ENCODE measurements at regions not wholly inside any gene's neighbourhood (a gene's known extent, or its start where the extent isn't known, plus 50 kb on each side); places are given as distances from the start of the nearest gene placed in this dataset.

- TF ChIP-seq MLLT1 (IDR thresholded peaks at IDR 0.05) (no peak), NCOA1 (IDR thresholded peaks at IDR 0.05; ENCODE audit: low read depth) (no peak), CHD4 (IDR thresholded peaks at IDR 0.05; ENCODE audit: insufficient read depth, insufficient replicate concordance, low read depth, low read length, poor library complexity, severe bottlenecking) (no peak), NR2F6 (CRISPR knock-in tag; IDR thresholded peaks at IDR 0.05) (no peak), ZNF274 (IDR thresholded peaks at IDR 0.05; ENCODE audit: borderline replicate concordance, low read depth, low read length) (no peak), NCOR1 (IDR thresholded peaks at IDR 0.05) (no peak)
Observed at GRCh38 chr4:3866813-3867129, 100.6 kb downstream of the ADRA2C start (continued).

- Histone ChIP-seq H3K27me3 (ENCODE audit: control insufficient read depth in 2 of 2, insufficient read depth in 2 of 2, low read length in 2 of 2) (peaks cover 6 to 88% of the 10 kb centered on the region in 2 experiments; a peak in 4 of 5 replicates), H3K9ac (ENCODE audit: insufficient read depth in 1 of 2, low read depth in 2 of 2, low read length in 2 of 2) (no peak overlapping the region), H2AFZ (ENCODE audit: low read depth, low read length) (no peak overlapping the region), H3K9me1 (ENCODE audit: control insufficient read depth, insufficient read depth, low read length) (no peaks in the 10 kb centered on the region), H3K79me2 (ENCODE audit: control insufficient read depth, insufficient read depth, low read length) (no peaks in the 10 kb centered on the region), H3K36me3 (ENCODE audit: control insufficient read depth, insufficient read depth, low read length) (no peaks in the 10 kb centered on the region), H3K27ac (ENCODE audit: extremely low read depth, low read depth, low read length) (no peak overlapping the region), H3K9me3 (replicated peaks; ENCODE audit: control insufficient read depth, insufficient read depth, low read depth, low read length) (no peaks in the 10 kb centered on the region), H4K20me1 (replicated peaks; ENCODE audit: control insufficient read depth, insufficient read depth, low read length) (0 out of 2 replicates have a peak, but pooled peaks cover 2% of the 10 kb centered on the region), H3K4me1 (replicated peaks in 1 of 2; ENCODE audit: control insufficient read depth in 2 of 2, insufficient read depth in 2 of 2, low read length in 2 of 2) (peaks cover 0 to 17% of the 10 kb centered on the region in 2 experiments; a peak in 2 of 5 replicates), H3K4me3 (no peak overlapping the region), H3K4me2 (ENCODE audit: insufficient read depth, low read length) (no peak overlapping the region)
- ChIA-PET POLR2A (no interaction called here), CTCF (ENCODE audit: low intra/inter-chr PET ratio) (no interaction called here)
- intact Hi-C loops (cut with micrococcal nuclease) (no loop called here), in situ Hi-C loops (cut with MboI) (no loop called here)
- FAIRE-seq (no peak), ATAC-seq (no peak), DNase-seq (ENCODE audit: extremely low read depth in 1 of 4, low spot score in 3 of 4) (no peak)
- 0% methylated on average over 14 of the region's 16 CpGs for WGBS (ENCODE audit: insufficient coverage, low coverage, missing lambda C conversion rate)
- BruUV-seq (replicated peaks), result no TSS peak
- TF ChIP-seq ATF6 (CRISPR knock-in tag; IDR thresholded peaks at IDR 0.05) (no peak), CBX8 (IDR thresholded peaks at IDR 0.05; ENCODE audit: borderline replicate concordance, extremely low read depth, low read depth, low read length, poor library complexity, severe bottlenecking) (no peak), ZNF436 (CRISPR knock-in tag; IDR thresholded peaks at IDR 0.05) (no peak), NFE2L1 (tag; IDR thresholded peaks at IDR 0.05; ENCODE audit: borderline replicate concordance, low read depth) (no peak), IRF9 (tag; IDR thresholded peaks at IDR 0.05) (no peak), NCOA2 (IDR thresholded peaks at IDR 0.05; ENCODE audit: partially characterized antibody in 2 of 2) (no peak), KHSRP (IDR thresholded peaks at IDR 0.05) (no peak)
- TF ChIP-seq, protein P1, sequence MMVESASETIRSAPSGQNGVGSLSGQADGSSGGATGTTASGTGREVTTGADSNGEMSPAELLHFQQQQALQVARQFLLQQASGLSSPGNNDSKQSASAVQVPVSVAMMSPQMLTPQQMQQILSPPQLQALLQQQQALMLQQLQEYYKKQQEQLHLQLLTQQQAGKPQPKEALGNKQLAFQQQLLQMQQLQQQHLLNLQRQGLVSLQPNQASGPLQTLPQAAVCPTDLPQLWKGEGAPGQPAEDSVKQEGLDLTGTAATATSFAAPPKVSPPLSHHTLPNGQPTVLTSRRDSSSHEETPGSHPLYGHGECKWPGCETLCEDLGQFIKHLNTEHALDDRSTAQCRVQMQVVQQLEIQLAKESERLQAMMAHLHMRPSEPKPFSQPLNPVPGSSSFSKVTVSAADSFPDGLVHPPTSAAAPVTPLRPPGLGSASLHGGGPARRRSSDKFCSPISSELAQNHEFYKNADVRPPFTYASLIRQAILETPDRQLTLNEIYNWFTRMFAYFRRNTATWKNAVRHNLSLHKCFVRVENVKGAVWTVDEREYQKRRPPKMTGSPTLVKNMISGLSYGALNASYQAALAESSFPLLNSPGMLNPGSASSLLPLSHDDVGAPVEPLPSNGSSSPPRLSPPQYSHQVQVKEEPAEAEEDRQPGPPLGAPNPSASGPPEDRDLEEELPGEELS (CRISPR knock-in tag; IDR thresholded peaks at IDR 0.05; ENCODE audit: borderline replicate concordance), result no peak
Observed at GRCh38 chr4:3867403-3868100, 101.4 kb downstream of the ADRA2C start.

All from K562 (cell line).